ENCODE measurements at regions not wholly inside any gene's neighbourhood (a gene's known extent, or its start where the extent isn't known, plus 50 kb on each side); places are given as distances from the start of the nearest gene placed in this dataset.

DNA sequence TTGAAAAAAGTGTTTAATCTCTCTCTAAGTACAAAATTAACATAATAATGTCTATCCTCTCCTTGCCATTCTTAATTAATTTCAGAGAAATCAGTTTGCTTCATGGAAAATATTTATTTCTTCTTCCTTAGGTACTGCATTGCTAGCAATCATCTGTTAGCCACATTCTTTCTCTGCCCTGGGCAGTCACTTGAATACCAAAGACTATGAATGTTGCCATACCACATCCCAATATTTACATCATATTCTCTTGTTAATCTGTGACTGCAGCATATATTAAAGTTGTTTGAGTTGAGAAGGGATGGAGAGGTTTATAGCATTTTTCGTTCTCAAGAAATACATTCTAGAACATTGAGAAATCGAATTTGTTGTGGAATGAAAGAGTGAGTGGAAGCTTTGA lies 672.8 kb downstream of the PCDH7 start:
- peak in 1 of 2 donors; percentile 9 for DNase-seq (ENCODE audit: low read depth in 2 of 2)
- Histone ChIP-seq H3K27ac (ENCODE audit: insufficient read depth, low read length) (no peak overlapping the region), H3K4me1 (ENCODE audit: control insufficient read depth, extremely low read depth, insufficient read depth, low read length) (no peaks in the 10 kb centered on the region), H3K9me3 (ENCODE audit: control insufficient read depth, insufficient read depth, low read depth, low read length) (no peaks in the 10 kb centered on the region), H3K4me3 (replicated peaks in 1 of 4; ENCODE audit: control extremely low read depth in 1 of 4, insufficient read depth in 1 of 4, low read depth in 3 of 4, low read length in 4 of 4) (no peak overlapping the region), H3K36me3 (ENCODE audit: control insufficient read depth, insufficient read depth, low read length) (no peaks in the 10 kb centered on the region), H2AFZ (ENCODE audit: low read length) (no peak overlapping the region), H3K4me2 (ENCODE audit: extremely low read depth, insufficient read depth, low read length) (no peak overlapping the region), H3K79me2 (ENCODE audit: control insufficient read depth, insufficient read depth, low read length) (no peaks in the 10 kb centered on the region), H3K27me3 (ENCODE audit: control insufficient read depth, insufficient read depth, low read length) (no peaks in the 10 kb centered on the region), H4K20me1 (ENCODE audit: control insufficient read depth, extremely low read depth, insufficient read depth, low read length) (no peaks in the 10 kb centered on the region), H3K9ac (ENCODE audit: insufficient read depth, low read length) (no peak overlapping the region)
- TF ChIP-seq, protein P1, sequence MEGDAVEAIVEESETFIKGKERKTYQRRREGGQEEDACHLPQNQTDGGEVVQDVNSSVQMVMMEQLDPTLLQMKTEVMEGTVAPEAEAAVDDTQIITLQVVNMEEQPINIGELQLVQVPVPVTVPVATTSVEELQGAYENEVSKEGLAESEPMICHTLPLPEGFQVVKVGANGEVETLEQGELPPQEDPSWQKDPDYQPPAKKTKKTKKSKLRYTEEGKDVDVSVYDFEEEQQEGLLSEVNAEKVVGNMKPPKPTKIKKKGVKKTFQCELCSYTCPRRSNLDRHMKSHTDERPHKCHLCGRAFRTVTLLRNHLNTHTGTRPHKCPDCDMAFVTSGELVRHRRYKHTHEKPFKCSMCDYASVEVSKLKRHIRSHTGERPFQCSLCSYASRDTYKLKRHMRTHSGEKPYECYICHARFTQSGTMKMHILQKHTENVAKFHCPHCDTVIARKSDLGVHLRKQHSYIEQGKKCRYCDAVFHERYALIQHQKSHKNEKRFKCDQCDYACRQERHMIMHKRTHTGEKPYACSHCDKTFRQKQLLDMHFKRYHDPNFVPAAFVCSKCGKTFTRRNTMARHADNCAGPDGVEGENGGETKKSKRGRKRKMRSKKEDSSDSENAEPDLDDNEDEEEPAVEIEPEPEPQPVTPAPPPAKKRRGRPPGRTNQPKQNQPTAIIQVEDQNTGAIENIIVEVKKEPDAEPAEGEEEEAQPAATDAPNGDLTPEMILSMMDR (conservative IDR thresholded peaks at IDR 0.05 in 1 of 2, IDR thresholded peaks at IDR 0.05 in 1 of 2; ENCODE audit: low read depth in 1 of 2, low read length in 2 of 2), result no peak
- no peak for TF ChIP-seq EZH2 (IDR thresholded peaks at IDR 0.05; ENCODE audit: low read length, missing control alignments)

DNA sequence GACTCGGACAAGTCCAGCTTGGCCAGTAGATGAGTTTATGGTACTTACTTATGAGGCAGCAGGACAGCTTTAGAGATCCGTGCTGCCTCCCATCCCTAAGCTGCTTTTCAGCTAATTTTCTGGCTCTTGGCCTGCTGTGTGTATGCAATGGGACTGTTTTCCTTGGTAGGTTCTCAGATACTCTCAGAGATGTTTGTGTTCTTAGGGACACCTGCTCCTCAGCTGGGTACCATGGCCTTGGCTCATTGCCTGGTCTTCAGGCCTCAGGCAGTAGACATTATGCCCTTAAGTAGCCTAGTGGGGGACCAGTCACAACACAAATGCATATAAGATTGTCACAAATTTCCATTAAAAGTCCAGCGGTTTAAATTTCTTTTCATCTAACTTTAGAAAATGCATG lies 688.0 kb downstream of the PCDH7 start:
- no peaks in the 10 kb centered on the region for H4K20me1 ChIP-seq (ENCODE audit: control insufficient read depth, extremely low read depth, insufficient read depth, low read length)
- no peaks in the 10 kb centered on the region for H3K9me3 ChIP-seq (ENCODE audit: control insufficient read depth, insufficient read depth, low read depth, low read length)
- H3K4me3 ChIP-seq (replicated peaks in 1 of 4; ENCODE audit: control extremely low read depth in 1 of 4, insufficient read depth in 1 of 4, low read depth in 3 of 4, low read length in 4 of 4), result no peak overlapping the region
- no peaks in the 10 kb centered on the region for H3K4me1 ChIP-seq (ENCODE audit: control insufficient read depth, extremely low read depth, insufficient read depth, low read length)
- H3K79me2 ChIP-seq (ENCODE audit: control insufficient read depth, insufficient read depth, low read length), result no peaks in the 10 kb centered on the region
- TF ChIP-seq, protein P1 (conservative IDR thresholded peaks at IDR 0.05 in 1 of 2, IDR thresholded peaks at IDR 0.05 in 1 of 2; ENCODE audit: low read depth in 1 of 2, low read length in 2 of 2), result no peak
- no peak for TF ChIP-seq EZH2 (IDR thresholded peaks at IDR 0.05; ENCODE audit: low read length, missing control alignments)
- no peak overlapping the region for H3K9ac ChIP-seq (ENCODE audit: insufficient read depth, low read length)
- H3K36me3 ChIP-seq (ENCODE audit: control insufficient read depth, insufficient read depth, low read length), result no peaks in the 10 kb centered on the region
- no peak for DNase-seq (ENCODE audit: low read depth in 2 of 2)
- no peak overlapping the region for H3K27ac ChIP-seq (ENCODE audit: insufficient read depth, low read length)
- H2AFZ ChIP-seq (ENCODE audit: low read length), result no peak overlapping the region
- no peak overlapping the region for H3K4me2 ChIP-seq (ENCODE audit: extremely low read depth, insufficient read depth, low read length)
- H3K27me3 ChIP-seq (ENCODE audit: control insufficient read depth, insufficient read depth, low read length), result no peaks in the 10 kb centered on the region

DNA sequence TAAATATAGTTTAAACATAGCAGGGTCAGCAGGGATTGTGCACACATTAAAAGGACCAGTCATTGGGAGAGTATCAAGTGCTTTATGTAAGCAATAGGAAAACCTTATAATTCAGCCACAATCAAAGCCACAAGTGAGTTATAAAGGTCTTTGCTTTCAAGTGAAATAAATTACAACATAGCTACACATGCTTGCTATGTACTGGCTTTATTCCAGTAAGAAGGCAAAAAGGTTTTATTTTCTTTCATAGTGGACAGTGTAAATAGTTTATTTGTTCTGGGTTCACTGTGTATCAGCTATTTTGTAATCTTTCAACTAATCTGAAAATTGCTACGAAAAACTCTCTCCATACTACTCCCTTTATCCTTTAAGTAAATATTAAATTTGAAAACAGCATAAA lies 691.4 kb downstream of the PCDH7 start:
- no peak overlapping the region for H3K9ac ChIP-seq (ENCODE audit: insufficient read depth, low read length)
- H3K27ac ChIP-seq (ENCODE audit: insufficient read depth, low read length), result no peak overlapping the region
- peak; percentile 4 to 15 for DNase-seq (ENCODE audit: low read depth in 2 of 2)
- no peaks in the 10 kb centered on the region for H3K36me3 ChIP-seq (ENCODE audit: control insufficient read depth, insufficient read depth, low read length)
- no peaks in the 10 kb centered on the region for H3K79me2 ChIP-seq (ENCODE audit: control insufficient read depth, insufficient read depth, low read length)
- H3K4me1 ChIP-seq (ENCODE audit: control insufficient read depth, extremely low read depth, insufficient read depth, low read length), result no peaks in the 10 kb centered on the region
- H3K4me2 ChIP-seq (ENCODE audit: extremely low read depth, insufficient read depth, low read length), result no peak overlapping the region
- TF ChIP-seq, protein P1 (conservative IDR thresholded peaks at IDR 0.05 in 1 of 2, IDR thresholded peaks at IDR 0.05 in 1 of 2; ENCODE audit: low read depth in 1 of 2, low read length in 2 of 2), result no peak
- no peak for TF ChIP-seq EZH2 (IDR thresholded peaks at IDR 0.05; ENCODE audit: low read length, missing control alignments)
- H3K9me3 ChIP-seq (ENCODE audit: control insufficient read depth, insufficient read depth, low read depth, low read length), result no peaks in the 10 kb centered on the region
- H3K27me3 ChIP-seq (ENCODE audit: control insufficient read depth, insufficient read depth, low read length), result no peaks in the 10 kb centered on the region
- no peak overlapping the region for H2AFZ ChIP-seq (ENCODE audit: low read length)
- no peaks in the 10 kb centered on the region for H4K20me1 ChIP-seq (ENCODE audit: control insufficient read depth, extremely low read depth, insufficient read depth, low read length)
- no peak overlapping the region for H3K4me3 ChIP-seq (replicated peaks in 1 of 4; ENCODE audit: control extremely low read depth in 1 of 4, insufficient read depth in 1 of 4, low read depth in 3 of 4, low read length in 4 of 4)

Data from fibroblast of lung (primary cell).